DMS114 treated with DMSO at 0.1 percent for 48 hours (cell line): ENCODE measurements at regions not wholly inside any gene's neighbourhood (a gene's known extent, or its start where the extent isn't known, plus 50 kb on each side); places are given as distances from the start of the nearest gene placed in this dataset.

Source experiments
- DNase-seq: peaks from one replicate; lab custom pipeline; 2025; ENCODE audit not compliant: unreplicated experiment; lab: John Stamatoyannopoulos, UW

- no peak for DNase-seq
These were observed 248.5 kb downstream of the BUB3 start for GRCh38 chr10:123402656-123403055.

- no peak for DNase-seq
These were observed 250.2 kb downstream of the BUB3 start for GRCh38 chr10:123404357-123404756.

- DNase-seq, result no peak
These were observed 254.5 kb downstream of the BUB3 start for GRCh38 chr10:123408660-123409059.

GRCh38 chr10:123409426-123409825, 255.2 kb downstream of the BUB3 start:
- no peak for DNase-seq

- DNase-seq, result no peak
These were observed 255.7 kb downstream of the BUB3 start for GRCh38 chr10:123409884-123410283.

GRCh38 chr10:123413353-123413752, 252.8 kb upstream of the GPR26 start:
- no peak for DNase-seq

- no peak for DNase-seq
These were observed 250.6 kb upstream of the GPR26 start for GRCh38 chr10:123415523-123415922.

- DNase-seq, result no peak
These were observed 248.7 kb upstream of the GPR26 start for GRCh38 chr10:123417414-123417813.

GRCh38 chr10:123421461-123421860, 244.7 kb upstream of the GPR26 start:
- DNase-seq, result no peak

GRCh38 chr10:123422261-123422660, 243.9 kb upstream of the GPR26 start:
- no peak for DNase-seq

GRCh38 chr10:123424537-123424936, 241.6 kb upstream of the GPR26 start:
- no peak for DNase-seq

- no peak for DNase-seq
These were observed 240.5 kb upstream of the GPR26 start for GRCh38 chr10:123425680-123426079.

GRCh38 chr10:123427165-123427786, 238.9 kb upstream of the GPR26 start:
- DNase-seq, result no peak

- DNase-seq, result no peak
These were observed 237.8 kb upstream of the GPR26 start for GRCh38 chr10:123428391-123428790.

- DNase-seq, result no peak
These were observed 236.4 kb upstream of the GPR26 start for GRCh38 chr10:123429706-123430221.

GRCh38 chr10:123433539-123433938, 232.6 kb upstream of the GPR26 start:
- no peak for DNase-seq

GRCh38 chr10:123434435-123435039, 231.6 kb upstream of the GPR26 start:
- DNase-seq, result no peak

GRCh38 chr10:123442901-123443300, 223.3 kb upstream of the GPR26 start:
- DNase-seq, result no peak

- no peak for DNase-seq
These were observed 222.2 kb upstream of the GPR26 start for GRCh38 chr10:123443924-123444323.

- DNase-seq, result no peak
These were observed 220.8 kb upstream of the GPR26 start for GRCh38 chr10:123445261-123445775.

GRCh38 chr10:123446449-123447156, 219.6 kb upstream of the GPR26 start:
- no peak for DNase-seq
